ENCODE measurements at regions not wholly inside any gene's neighbourhood (a gene's known extent, or its start where the extent isn't known, plus 50 kb on each side); places are given as distances from the start of the nearest gene placed in this dataset.

DNA sequence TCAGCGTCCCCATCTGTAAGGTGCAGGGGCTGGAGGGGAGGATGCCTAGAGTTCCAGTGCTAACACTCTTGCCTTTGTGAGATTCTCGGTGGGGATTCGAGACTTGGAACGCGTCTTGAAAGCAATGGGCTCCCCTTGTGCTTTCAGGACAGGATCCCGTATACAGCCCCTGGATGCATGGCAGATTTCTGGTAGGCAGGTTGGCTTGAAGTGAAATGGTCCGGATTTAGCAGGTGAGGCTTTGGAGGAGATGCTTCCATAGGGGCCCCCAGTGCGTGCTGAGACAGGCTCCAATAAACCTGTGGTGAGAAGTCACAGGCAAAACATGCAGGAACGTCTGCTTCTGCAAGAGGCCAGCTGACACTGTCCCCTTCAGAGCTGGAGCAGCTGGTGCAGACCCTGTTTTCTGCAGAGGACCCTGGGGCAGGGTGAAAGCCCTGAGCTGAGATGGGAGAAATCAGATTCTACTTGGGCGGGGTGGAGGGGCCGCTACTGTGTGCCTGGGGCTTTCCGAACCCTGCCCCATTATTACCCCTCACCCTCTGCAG, 270.4 kb downstream of the PTPRU start:
- Histone ChIP-seq H3K9ac (ENCODE audit: low read length) (no peak overlapping the region), H3K9me3 (ENCODE audit: low read length) (no peaks in the 10 kb centered on the region), H3K4me1 (ENCODE audit: insufficient read depth, low read length) (no peaks in the 10 kb centered on the region), H3K27ac (ENCODE audit: low read depth, low read length) (no peak overlapping the region), H3K27me3 (ENCODE audit: control insufficient read depth in 1 of 2, insufficient read depth in 2 of 2, low read length in 2 of 2) (no peaks in the 10 kb centered on the region), H3K36me3 (ENCODE audit: insufficient read depth, low read length) (no peaks in the 10 kb centered on the region), H3K4me3 (ENCODE audit: low read depth in 1 of 2, low read length in 2 of 2) (no peak overlapping the region)

DNA sequence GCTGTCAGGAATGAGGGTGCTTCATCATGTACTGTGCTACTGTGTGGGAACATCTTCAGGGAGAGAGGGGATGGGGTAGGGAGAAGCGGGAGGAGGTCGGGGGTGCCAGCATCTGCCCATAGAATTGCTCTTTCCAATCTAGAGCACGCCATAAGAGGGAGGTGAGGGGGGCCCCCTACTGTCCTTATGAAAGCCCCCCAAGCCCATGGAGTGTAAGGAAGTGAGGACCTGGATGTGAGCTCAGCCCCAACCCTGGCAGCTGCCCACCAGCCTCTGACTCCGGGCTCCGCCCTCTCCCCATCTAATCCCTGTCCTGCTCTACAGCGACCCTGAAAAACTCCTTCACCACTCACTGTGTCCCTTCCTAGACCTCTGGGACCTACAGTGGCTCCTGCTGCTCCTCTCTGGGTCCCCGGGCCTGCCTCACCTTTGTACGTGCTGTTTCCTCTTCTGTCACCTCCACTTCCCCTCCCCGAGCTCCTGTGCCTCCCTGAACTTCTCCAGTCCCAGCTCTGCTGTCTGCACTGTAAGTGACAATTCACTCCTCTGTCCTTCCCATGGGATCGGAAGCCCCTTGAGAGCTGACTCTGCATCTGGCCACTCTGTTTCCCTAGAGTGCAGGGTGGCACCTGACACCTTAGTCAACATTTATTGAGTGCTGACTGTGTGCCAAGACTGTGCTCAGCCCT, 269.4 kb downstream of the PTPRU start:
- Histone ChIP-seq H3K4me1 (ENCODE audit: insufficient read depth, low read length) (no peaks in the 10 kb centered on the region), H3K4me3 (ENCODE audit: low read depth in 1 of 2, low read length in 2 of 2) (no peak overlapping the region), H3K36me3 (ENCODE audit: insufficient read depth, low read length) (no peaks in the 10 kb centered on the region), H3K9ac (ENCODE audit: low read length) (no peak overlapping the region), H3K9me3 (ENCODE audit: low read length) (no peaks in the 10 kb centered on the region), H3K27me3 (ENCODE audit: control insufficient read depth in 1 of 2, insufficient read depth in 2 of 2, low read length in 2 of 2) (no peaks in the 10 kb centered on the region), H3K27ac (ENCODE audit: low read depth, low read length) (no peak overlapping the region)

- Histone ChIP-seq H3K36me3 (ENCODE audit: insufficient read depth, low read length) (no peaks in the 10 kb centered on the region), H3K4me1 (ENCODE audit: insufficient read depth, low read length) (no peaks in the 10 kb centered on the region), H3K27me3 (ENCODE audit: control insufficient read depth in 1 of 2, insufficient read depth in 2 of 2, low read length in 2 of 2) (no peaks in the 10 kb centered on the region), H3K9me3 (ENCODE audit: low read length) (no peaks in the 10 kb centered on the region), H3K27ac (ENCODE audit: low read depth, low read length) (no peak overlapping the region), H3K9ac (ENCODE audit: low read length) (no peak overlapping the region), H3K4me3 (ENCODE audit: low read depth in 1 of 2, low read length in 2 of 2) (no peak overlapping the region)
These were observed 268.5 kb downstream of the PTPRU start for GRCh38 chr1:29504709-29505410.

DNA sequence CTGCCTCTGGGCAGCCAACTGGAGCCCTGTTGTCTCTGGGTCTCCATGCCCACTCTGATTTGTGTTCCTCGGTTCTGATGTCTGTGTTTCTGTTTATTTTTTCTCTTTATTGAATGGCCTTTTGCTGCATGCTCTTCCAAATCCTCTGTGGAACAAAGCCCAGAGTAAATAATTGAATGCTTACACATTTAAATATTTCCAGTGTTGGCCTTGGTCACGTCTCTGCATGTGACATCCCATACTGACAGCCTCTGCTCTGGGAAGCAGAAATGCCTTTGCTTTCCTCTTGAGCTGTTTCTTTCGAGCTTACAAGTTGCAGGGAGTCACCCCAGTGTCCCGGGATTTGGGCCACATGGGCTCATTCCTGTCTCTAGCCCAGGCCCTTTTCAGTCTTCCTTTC, 267.9 kb downstream of the PTPRU start:
- Histone ChIP-seq H3K27ac (ENCODE audit: low read depth, low read length) (no peak overlapping the region), H3K36me3 (ENCODE audit: insufficient read depth, low read length) (no peaks in the 10 kb centered on the region), H3K9me3 (ENCODE audit: low read length) (no peaks in the 10 kb centered on the region), H3K4me1 (ENCODE audit: insufficient read depth, low read length) (no peaks in the 10 kb centered on the region), H3K4me3 (ENCODE audit: low read depth in 1 of 2, low read length in 2 of 2) (no peak overlapping the region), H3K27me3 (ENCODE audit: control insufficient read depth in 1 of 2, insufficient read depth in 2 of 2, low read length in 2 of 2) (no peaks in the 10 kb centered on the region), H3K9ac (ENCODE audit: low read length) (no peak overlapping the region)

DNA sequence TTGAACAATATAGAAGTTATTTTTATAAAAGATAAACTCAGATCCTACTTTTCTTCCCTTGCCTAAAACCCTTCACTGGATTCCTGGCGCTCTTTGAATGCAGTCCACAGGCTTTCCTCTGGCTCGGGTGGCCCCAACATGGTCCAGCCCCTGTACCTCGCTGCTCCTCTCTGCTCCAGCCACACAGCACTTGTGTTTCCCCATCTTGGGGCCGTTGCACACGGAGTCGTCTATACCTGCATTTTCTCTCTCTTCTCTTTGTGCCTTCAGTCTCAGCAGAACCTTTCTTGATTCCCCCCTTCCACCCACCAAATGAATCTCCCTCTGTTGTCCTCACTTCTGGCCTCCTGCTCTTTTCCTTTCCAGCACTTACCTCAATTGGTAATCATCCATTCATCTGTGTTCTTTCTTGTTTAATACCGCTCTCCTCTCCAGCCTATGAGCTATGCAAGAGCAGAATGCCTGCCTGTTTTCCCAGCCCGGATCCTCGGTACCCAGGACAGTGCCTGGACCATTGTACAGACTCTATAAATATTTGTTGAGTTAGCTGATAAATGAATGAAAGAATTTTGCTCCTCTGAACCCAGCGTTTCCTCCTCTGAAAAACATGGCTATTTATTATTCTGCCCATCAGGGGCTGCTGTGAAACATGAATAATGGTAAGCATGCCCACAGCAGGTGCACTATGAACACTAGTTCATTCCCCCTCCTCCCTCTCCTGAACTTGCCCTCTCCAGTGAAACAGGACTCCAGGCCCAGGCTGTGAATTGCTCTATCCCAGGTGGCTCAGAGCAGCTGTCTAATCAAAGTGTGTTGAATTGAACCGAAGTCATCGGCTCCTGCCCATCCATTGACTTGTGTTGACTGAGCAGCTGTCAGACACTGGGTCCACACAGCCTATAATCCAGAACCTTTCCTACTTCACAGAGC, 266.9 kb downstream of the PTPRU start:
- no peak overlapping the region for H3K9ac ChIP-seq (ENCODE audit: low read length)
- no peak overlapping the region for H3K4me3 ChIP-seq (ENCODE audit: low read depth in 1 of 2, low read length in 2 of 2)
- no peaks in the 10 kb centered on the region for H3K36me3 ChIP-seq (ENCODE audit: insufficient read depth, low read length)
- no peaks in the 10 kb centered on the region for H3K4me1 ChIP-seq (ENCODE audit: insufficient read depth, low read length)
- H3K27ac ChIP-seq (ENCODE audit: low read depth, low read length) = no peak overlapping the region
- no peaks in the 10 kb centered on the region for H3K9me3 ChIP-seq (ENCODE audit: low read length)
- H3K27me3 ChIP-seq (ENCODE audit: control insufficient read depth in 1 of 2, insufficient read depth in 2 of 2, low read length in 2 of 2) = no peaks in the 10 kb centered on the region

DNA sequence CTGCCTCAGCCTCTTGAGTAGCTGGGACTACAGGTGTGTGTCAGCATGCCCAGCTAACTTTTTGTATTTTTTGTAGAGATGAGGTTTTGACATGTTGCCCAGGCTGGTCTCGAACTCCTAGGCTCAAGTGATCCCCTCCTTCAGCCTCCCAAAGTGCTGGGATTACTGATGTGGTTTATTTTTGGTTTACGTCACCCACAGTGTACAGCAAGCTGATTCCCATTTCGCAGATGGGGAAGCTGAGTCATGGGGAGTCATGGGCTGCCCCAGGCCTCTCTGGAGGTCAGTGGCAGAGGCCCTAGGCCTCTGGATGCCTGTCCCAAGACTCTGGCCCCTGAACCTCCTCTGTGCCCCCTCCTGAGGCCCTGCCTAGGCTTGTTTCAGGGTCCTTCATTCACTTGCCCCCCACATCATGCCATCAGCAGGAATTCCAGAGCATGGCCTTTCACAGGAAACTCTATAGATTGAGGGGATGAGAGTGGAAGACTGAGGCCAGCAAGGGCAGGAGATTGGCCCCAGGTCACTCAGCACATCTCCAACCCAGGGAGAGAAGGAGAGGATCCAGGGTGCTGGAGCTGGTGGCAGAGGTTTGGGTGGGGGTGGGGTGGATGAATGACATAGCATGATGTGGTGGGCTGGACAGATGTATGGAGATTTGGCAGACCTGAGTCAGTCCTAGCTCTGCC, 266.0 kb downstream of the PTPRU start:
- no peaks in the 10 kb centered on the region for H3K27me3 ChIP-seq (ENCODE audit: control insufficient read depth in 1 of 2, insufficient read depth in 2 of 2, low read length in 2 of 2)
- no peaks in the 10 kb centered on the region for H3K4me1 ChIP-seq (ENCODE audit: insufficient read depth, low read length)
- no peaks in the 10 kb centered on the region for H3K36me3 ChIP-seq (ENCODE audit: insufficient read depth, low read length)
- no peak overlapping the region for H3K4me3 ChIP-seq (ENCODE audit: low read depth in 1 of 2, low read length in 2 of 2)
- H3K9me3 ChIP-seq (ENCODE audit: low read length) = no peaks in the 10 kb centered on the region
- no peak overlapping the region for H3K27ac ChIP-seq (ENCODE audit: low read depth, low read length)
- H3K9ac ChIP-seq (ENCODE audit: low read length) = no peak overlapping the region

DNA sequence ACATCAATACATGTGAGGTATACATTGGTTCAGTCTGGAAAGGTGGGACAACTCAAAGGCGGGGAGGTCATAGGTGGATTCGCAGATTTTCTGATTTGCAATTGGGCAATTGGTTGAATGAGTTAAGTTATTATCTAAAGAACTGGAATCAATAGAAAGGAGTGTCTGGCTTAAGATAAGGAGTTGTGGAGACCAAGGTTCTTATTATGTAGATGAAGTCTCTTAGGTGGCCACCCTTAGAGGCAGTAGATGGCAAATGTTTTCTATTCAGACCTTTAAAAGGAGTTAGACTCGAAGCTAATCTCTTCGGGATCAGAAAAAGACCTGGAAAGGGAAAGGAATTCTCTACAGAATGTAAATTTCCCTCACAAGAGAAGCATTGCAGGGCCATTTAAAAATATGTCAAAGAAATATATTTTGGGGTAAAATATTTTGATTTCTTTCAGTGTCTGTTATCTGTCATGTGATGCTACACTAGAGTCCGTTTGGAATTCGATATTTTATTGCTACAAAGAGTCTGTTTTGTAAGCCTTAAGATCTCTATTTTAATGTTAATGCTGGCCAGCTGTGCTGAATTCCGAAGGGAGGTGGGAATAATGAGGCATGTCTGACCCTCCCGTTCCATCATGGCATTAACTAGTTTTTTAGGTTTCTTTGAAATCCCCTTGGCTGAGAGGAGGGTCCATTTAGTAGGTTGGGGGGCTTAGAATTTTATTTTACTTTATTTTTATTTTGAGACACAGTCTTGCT, 265.1 kb downstream of the PTPRU start:
- H3K9me3 ChIP-seq (ENCODE audit: low read length) = no peaks in the 10 kb centered on the region
- H3K27me3 ChIP-seq (ENCODE audit: control insufficient read depth in 1 of 2, insufficient read depth in 2 of 2, low read length in 2 of 2) = no peaks in the 10 kb centered on the region
- no peak overlapping the region for H3K27ac ChIP-seq (ENCODE audit: low read depth, low read length)

DNA sequence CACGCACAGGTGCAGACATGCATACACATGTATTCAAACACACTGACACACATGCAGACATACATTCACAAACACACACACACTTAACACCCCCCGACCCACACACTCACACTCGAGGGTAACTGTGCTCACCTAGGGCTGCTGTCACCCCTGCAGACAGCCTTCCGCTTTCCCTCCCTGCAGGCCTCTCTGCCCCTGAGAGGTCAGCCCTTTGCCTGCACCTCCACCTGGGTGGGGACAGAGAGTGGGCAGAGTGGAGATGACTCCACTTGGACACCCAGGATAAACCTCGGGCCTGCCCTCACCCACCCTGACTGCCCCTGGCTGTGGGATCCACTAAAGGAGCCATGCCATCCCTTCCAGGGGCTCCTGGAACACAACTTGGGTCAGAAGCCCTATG, 264.3 kb downstream of the PTPRU start:
- no peaks in the 10 kb centered on the region for H3K27me3 ChIP-seq (ENCODE audit: control insufficient read depth in 1 of 2, insufficient read depth in 2 of 2, low read length in 2 of 2)
- no peaks in the 10 kb centered on the region for H3K9me3 ChIP-seq (ENCODE audit: low read length)
- no peaks in the 10 kb centered on the region for H3K4me1 ChIP-seq (ENCODE audit: insufficient read depth, low read length)
- no peaks in the 10 kb centered on the region for H3K36me3 ChIP-seq (ENCODE audit: insufficient read depth, low read length)
- no peak overlapping the region for H3K27ac ChIP-seq (ENCODE audit: low read depth, low read length)
- H3K9ac ChIP-seq (ENCODE audit: low read length) = no peak overlapping the region
- H3K4me3 ChIP-seq (ENCODE audit: low read depth in 1 of 2, low read length in 2 of 2) = no peak overlapping the region

More for the DNA sequence above, 265.1 kb downstream of the PTPRU start:
- no peaks in the 10 kb centered on the region for H3K36me3 ChIP-seq (ENCODE audit: insufficient read depth, low read length)
- H3K4me3 ChIP-seq (ENCODE audit: low read depth in 1 of 2, low read length in 2 of 2) = no peak overlapping the region
- no peak overlapping the region for H3K9ac ChIP-seq (ENCODE audit: low read length)
- H3K4me1 ChIP-seq (ENCODE audit: insufficient read depth, low read length) = no peaks in the 10 kb centered on the region

DNA sequence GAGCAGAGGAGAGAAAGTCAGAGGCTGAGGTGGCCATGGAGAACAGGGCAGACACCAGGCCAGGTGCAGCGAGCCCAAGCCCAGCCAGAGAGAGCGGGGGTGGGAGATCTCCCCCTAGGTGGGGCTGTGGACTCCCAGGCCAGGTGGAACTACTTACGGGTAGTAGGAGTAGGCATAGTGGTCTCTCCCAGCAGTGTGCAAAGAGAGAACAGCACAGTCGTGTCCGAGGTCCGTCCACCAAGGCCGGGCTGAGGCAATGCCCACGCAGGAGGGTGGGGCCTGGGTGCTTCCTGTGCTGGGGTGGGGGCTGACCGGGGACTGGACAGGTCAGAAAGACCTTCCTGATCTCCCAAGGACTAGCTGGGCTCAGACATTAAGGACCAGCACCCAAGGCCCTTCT, 263.7 kb downstream of the PTPRU start:
- Histone ChIP-seq H3K36me3 (ENCODE audit: insufficient read depth, low read length) (no peaks in the 10 kb centered on the region), H3K4me3 (ENCODE audit: low read depth in 1 of 2, low read length in 2 of 2) (no peak overlapping the region), H3K9ac (ENCODE audit: low read length) (no peak overlapping the region), H3K27me3 (ENCODE audit: control insufficient read depth in 1 of 2, insufficient read depth in 2 of 2, low read length in 2 of 2) (no peaks in the 10 kb centered on the region), H3K27ac (ENCODE audit: low read depth, low read length) (no peak overlapping the region), H3K9me3 (ENCODE audit: low read length) (no peaks in the 10 kb centered on the region), H3K4me1 (ENCODE audit: insufficient read depth, low read length) (no peaks in the 10 kb centered on the region)

- no peak overlapping the region for H3K9ac ChIP-seq (ENCODE audit: low read length)
- no peak overlapping the region for H3K27ac ChIP-seq (ENCODE audit: low read depth, low read length)
- H3K27me3 ChIP-seq (ENCODE audit: control insufficient read depth in 1 of 2, insufficient read depth in 2 of 2, low read length in 2 of 2) = no peaks in the 10 kb centered on the region
- no peaks in the 10 kb centered on the region for H3K4me1 ChIP-seq (ENCODE audit: insufficient read depth, low read length)
- H3K4me3 ChIP-seq (ENCODE audit: low read depth in 1 of 2, low read length in 2 of 2) = no peak overlapping the region
- no peaks in the 10 kb centered on the region for H3K36me3 ChIP-seq (ENCODE audit: insufficient read depth, low read length)
- no peaks in the 10 kb centered on the region for H3K9me3 ChIP-seq (ENCODE audit: low read length)
These were observed 262.9 kb downstream of the PTPRU start for GRCh38 chr1:29499104-29499650.

Data from muscle layer of colon (tissue), 2 donors.